Neuronal stem cell (in vitro differentiated cells): ENCODE measurements at regions not wholly inside any gene's neighbourhood (a gene's known extent, or its start where the extent isn't known, plus 50 kb on each side); places are given as distances from the start of the nearest gene placed in this dataset.

Experiments used
- DNase-seq: peaks from one replicate; pipeline ENCODE4 v3.0.0-alpha.2; 2013; ENCODE audit warnings: low spot score
- H2AFZ ChIP-seq: one replicate; pipeline ENCODE4 v1.6.1; 2013; ENCODE audit warnings: mild to moderate bottlenecking, low read length, inconsistent platforms
- H2AK5ac ChIP-seq: 2 replicates; pipeline ENCODE4 v1.6.1; 2013; ENCODE audit warnings: low read depth, mild to moderate bottlenecking, inconsistent platforms, low read length, moderate library complexity, mixed read lengths
- H2BK120ac ChIP-seq: 2 replicates; pipeline ENCODE4 v1.6.1; 2013; ENCODE audit warnings: low read depth, mild to moderate bottlenecking, inconsistent platforms, low read length, moderate library complexity, mixed read lengths
- H2BK12ac ChIP-seq: one replicate; pipeline ENCODE4 v1.6.1; 2013; ENCODE audit warnings: low read length, inconsistent platforms
- H2BK15ac ChIP-seq: 2 replicates; pipeline ENCODE4 v1.6.1; 2013; ENCODE audit warnings: mild to moderate bottlenecking, low read length, inconsistent platforms, mixed read lengths
- H2BK5ac ChIP-seq: one replicate; pipeline ENCODE4 v1.6.1; 2013; ENCODE audit warnings: inconsistent platforms, mild to moderate bottlenecking, low read length, moderate library complexity
- H3K14ac ChIP-seq: one replicate; pipeline ENCODE4 v1.6.1; 2013; ENCODE audit warnings: low read length, inconsistent platforms
- H3K18ac ChIP-seq: 2 replicates; pipeline ENCODE4 v1.6.1; 2013; ENCODE audit warnings: low read length, inconsistent platforms
- H3K23ac ChIP-seq: 2 replicates; pipeline ENCODE4 v1.6.1; 2013; ENCODE audit warnings: low read depth, mild to moderate bottlenecking, mixed read lengths, low read length, inconsistent platforms; ENCODE audit not compliant: poor library complexity
- H3K27ac ChIP-seq: replicated peaks from 3 replicates; pipeline ENCODE4 v1.5.1; 2013; ENCODE audit warnings: low read length, inconsistent platforms
- H3K27me3 ChIP-seq, 3 experiments: 2 replicates each; pipeline ENCODE4 v1.6.1; 2013; ENCODE audit warnings: low read length in 3 of 3, mild to moderate bottlenecking in 2 of 3, inconsistent platforms in 1 of 3, low read depth in 1 of 3, mixed read lengths in 1 of 3, moderate library complexity in 1 of 3; ENCODE audit not compliant: control insufficient read depth in 3 of 3, insufficient read depth in 3 of 3
- H3K36me3 ChIP-seq, 2 donors: replicated peaks in 1 of 2; 2 replicates each; pipeline ENCODE4 v1.6.1; 2013; ENCODE audit warnings: low read length in 2 of 2; ENCODE audit not compliant: control insufficient read depth in 2 of 2, insufficient read depth in 2 of 2
- H3K4ac ChIP-seq: 2 replicates; pipeline ENCODE4 v1.6.1; 2013; ENCODE audit warnings: inconsistent platforms, mild to moderate bottlenecking, low read length, moderate library complexity
- H3K4me1 ChIP-seq, 2 donors: 1 replicate in 1 of 2; 2 replicates in 1 of 2; pipeline ENCODE4 v1.6.1; 2013; ENCODE audit warnings: low read length in 2 of 2, low read depth in 1 of 2; ENCODE audit not compliant: control insufficient read depth in 2 of 2, insufficient read depth in 1 of 2
- H3K4me2 ChIP-seq: one replicate; pipeline ENCODE4 v1.6.1; 2013; ENCODE audit warnings: mild to moderate bottlenecking, low read length, inconsistent platforms; ENCODE audit not compliant: insufficient read depth, poor library complexity, severe bottlenecking
- H3K4me3 ChIP-seq, 2 donors: 2 replicates each; pipeline ENCODE4 v1.5.1; 2013; ENCODE audit warnings: low read length in 2 of 2, mild to moderate bottlenecking in 2 of 2, inconsistent platforms in 1 of 2, moderate library complexity in 1 of 2
- H3K79me1 ChIP-seq: one replicate; pipeline ENCODE4 v1.6.1; 2013; ENCODE audit warnings: low read depth, mild to moderate bottlenecking, inconsistent platforms, low read length, moderate library complexity
- H3K9ac ChIP-seq: one replicate; pipeline ENCODE4 v1.6.1; 2013; ENCODE audit warnings: mild to moderate bottlenecking, low read depth, low read length, inconsistent platforms; ENCODE audit not compliant: poor library complexity
- H3K9me3 ChIP-seq, 2 donors: replicated peaks in 1 of 2; 2 replicates each; pipeline versions ENCODE3 to v1.6.1; 2013; ENCODE audit warnings: low read length in 2 of 2, mild to moderate bottlenecking in 2 of 2, inconsistent platforms in 1 of 2, low read depth in 1 of 2, mixed read lengths in 1 of 2, moderate library complexity in 1 of 2; ENCODE audit not compliant: control insufficient read depth in 2 of 2, insufficient read depth in 1 of 2
- H4K8ac ChIP-seq: one replicate; pipeline ENCODE4 v1.6.1; 2013; ENCODE audit warnings: low read depth, mild to moderate bottlenecking, inconsistent platforms, low read length, moderate library complexity
- H4K91ac ChIP-seq: one replicate; pipeline ENCODE4 v1.6.1; 2013; ENCODE audit warnings: low read length, low read depth, mild to moderate bottlenecking, inconsistent platforms; ENCODE audit not compliant: poor library complexity
- WGBS, 2 donors: extraction: QIAGEN DNeasy Blood & Tissue Kit; methylation state at CpG; one replicate each; pipeline ENCODE4 v1.1.7; 2013; ENCODE audit warnings: missing lambda C conversion rate in 2 of 2, mixed read lengths in 1 of 2; ENCODE audit not compliant: insufficient read length in 2 of 2, insufficient replicate concordance in 1 of 2; ENCODE audit errors: extremely low coverage in 2 of 2; 5-methylcytosine and 5-hydroxymethylcytosine counted together

- Histone ChIP-seq H3K27me3 (no peaks in the 10 kb centered on the region), H3K9ac (no peak overlapping the region), H2BK5ac (no peak overlapping the region), H3K27ac (no peak overlapping the region), H2AFZ (no peak overlapping the region), H3K4me1 (peaks cover 0 to 2% of the 10 kb centered on the region in 2 donors), H3K36me3 (no peaks in the 10 kb centered on the region), H4K8ac (no peak overlapping the region), H4K91ac (no peak overlapping the region), H3K9me3 (no peaks in the 10 kb centered on the region), H3K4me3 (no peak overlapping the region), H2AK5ac (no peak overlapping the region), H2BK12ac (no peak overlapping the region), H3K18ac (no peak overlapping the region), H3K23ac (no peak overlapping the region), H3K14ac (no peak overlapping the region), H2BK15ac (no peak overlapping the region), H2BK120ac (no peak overlapping the region), H3K79me1 (no peaks in the 10 kb centered on the region), H3K4ac (no peak overlapping the region), H3K4me2 (no peak overlapping the region)
- no CpG with 5 or more reads among the region's 2 CpGs for WGBS, 2 donors
- DNase-seq: no peak
Measured at GRCh38 chr4:113844369-113844768, 82.8 kb upstream of the CAMK2D start.

- Histone ChIP-seq H2BK12ac (no peak overlapping the region), H4K91ac (no peak overlapping the region), H3K14ac (no peak overlapping the region), H4K8ac (no peak overlapping the region), H3K23ac (no peak overlapping the region), H3K4me1 (peaks cover 0 to 6% of the 10 kb centered on the region in 2 donors), H2AFZ (no peak overlapping the region), H3K27ac (no peak overlapping the region), H3K9me3 (no peaks in the 10 kb centered on the region), H2BK15ac (no peak overlapping the region), H3K4me3 (no peak overlapping the region), H2AK5ac (no peak overlapping the region), H2BK5ac (no peak overlapping the region), H2BK120ac (no peak overlapping the region), H3K27me3 (no peaks in the 10 kb centered on the region), H3K9ac (no peak overlapping the region), H3K18ac (no peak overlapping the region), H3K79me1 (no peaks in the 10 kb centered on the region), H3K4me2 (no peak overlapping the region), H3K4ac (no peak overlapping the region), H3K36me3 (no peaks in the 10 kb centered on the region)
- no peak for DNase-seq
- WGBS, 2 donors: no CpG with 5 or more reads among the region's 2 CpGs
Measured at GRCh38 chr4:113840861-113841260, 79.3 kb upstream of the CAMK2D start.

- Histone ChIP-seq H3K4me3 (no peak overlapping the region), H3K9me3 (no peaks in the 10 kb centered on the region), H3K4ac (no peak overlapping the region), H4K91ac (no peak overlapping the region), H3K36me3 (no peaks in the 10 kb centered on the region), H2BK15ac (no peak overlapping the region), H3K18ac (no peak overlapping the region), H3K4me1 (peaks cover 0 to 4% of the 10 kb centered on the region in 2 donors), H4K8ac (no peak overlapping the region), H2AK5ac (no peak overlapping the region), H3K9ac (no peak overlapping the region), H2BK5ac (no peak overlapping the region), H3K27ac (no peak overlapping the region), H3K27me3 (no peaks in the 10 kb centered on the region), H2BK120ac (no peak overlapping the region), H3K14ac (no peak overlapping the region), H2AFZ (no peak overlapping the region), H2BK12ac (no peak overlapping the region), H3K4me2 (no peak overlapping the region), H3K23ac (no peak overlapping the region), H3K79me1 (no peaks in the 10 kb centered on the region)
- WGBS, 2 donors: no CpG with 5 or more reads among the region's 2 CpGs
- DNase-seq: no peak
Measured at GRCh38 chr4:113838460-113838859, 76.9 kb upstream of the CAMK2D start.

GRCh38 chr4:113837397-113837796, 75.9 kb upstream of the CAMK2D start:
- no peak for DNase-seq
- H2AK5ac ChIP-seq: no peak overlapping the region
- no peak overlapping the region for H3K18ac ChIP-seq
- no peak overlapping the region for H3K4me2 ChIP-seq
- no peak overlapping the region for H3K14ac ChIP-seq
- no peak overlapping the region for H2BK120ac ChIP-seq
- peaks cover 0 to 4% of the 10 kb centered on the region in 2 donors for H3K4me1 ChIP-seq
- H2BK5ac ChIP-seq: no peak overlapping the region
- no CpG with 5 or more reads among the region's 1 CpG for WGBS, 2 donors
- H2AFZ ChIP-seq: peak overlapping the region; percentile 46
- H2BK12ac ChIP-seq: no peak overlapping the region
- H3K4ac ChIP-seq: no peak overlapping the region
- H3K27ac ChIP-seq: no peak overlapping the region
- no peaks in the 10 kb centered on the region for H3K79me1 ChIP-seq
- no peaks in the 10 kb centered on the region for H3K9me3 ChIP-seq
- no peak overlapping the region for H2BK15ac ChIP-seq
- H3K36me3 ChIP-seq: no peaks in the 10 kb centered on the region
- no peak overlapping the region for H4K8ac ChIP-seq
- no peak overlapping the region for H3K23ac ChIP-seq
- no peak overlapping the region for H3K9ac ChIP-seq
- no peak overlapping the region for H4K91ac ChIP-seq
- no peak overlapping the region for H3K4me3 ChIP-seq
- no peaks in the 10 kb centered on the region for H3K27me3 ChIP-seq
